GM23338 (cell line): ENCODE measurements at regions not wholly inside any gene's neighbourhood (a gene's known extent, or its start where the extent isn't known, plus 50 kb on each side); places are given as distances from the start of the nearest gene placed in this dataset.
"Not testable (repeated sequence)": the region's sequence is repeated elsewhere in the genome, so short reads cannot be mapped to it uniquely, and the experiment has no call there.

Experiments
- ATAC-seq: fragments of 200-7000 bp; cut with Tn5 transposase; 3 replicates; pipeline ENCODE4 v1.9.1; 2020
- DNase-seq: peaks from one replicate; pipeline ENCODE4 v3.0.0-alpha.2; 2015; ENCODE audit warnings: low spot score
- H2AFZ ChIP-seq: fragments of 200-600 bp; sonication (generic); 2 replicates; pipeline ENCODE4 v1.8.0; 2016; ENCODE audit warnings: antibody characterized with exemption, mild to moderate bottlenecking, moderate library complexity
- H3F3A ChIP-seq: fragments of 200-600 bp; sonication (generic); replicated peaks from 2 replicates; pipeline ENCODE4 v1.8.0; 2017; ENCODE audit warnings: antibody characterized with exemption, mixed run types, low read depth
- H3K27ac ChIP-seq: fragments of 200-600 bp; sonication (generic); 2 replicates; pipeline ENCODE4 v1.6.1; 2016; ENCODE audit warnings: low read depth
- H3K27me3 ChIP-seq: fragments of 200-600 bp; sonication (generic); 2 replicates; pipeline ENCODE4 v1.8.0; 2016; ENCODE audit warnings: mild to moderate bottlenecking, mixed run types, moderate library complexity; ENCODE audit not compliant: insufficient read depth
- H3K36me3 ChIP-seq: fragments of 200-600 bp; sonication (generic); 2 replicates; pipeline ENCODE4 v1.8.0; 2016; ENCODE audit warnings: mild to moderate bottlenecking; ENCODE audit not compliant: insufficient read depth
- H3K4me1 ChIP-seq: fragments of 200-600 bp; sonication (generic); 2 replicates; pipeline ENCODE4 v1.8.0; 2016; ENCODE audit warnings: mild to moderate bottlenecking, moderate library complexity; ENCODE audit not compliant: insufficient read depth
- H3K4me2 ChIP-seq: fragments of 200-600 bp; sonication (generic); 2 replicates; pipeline ENCODE4 v1.7.1; 2017; ENCODE audit warnings: mixed run types
- H3K4me3 ChIP-seq: fragments of 200-600 bp; sonication (generic); 2 replicates; pipeline ENCODE4 v1.6.1; 2016; ENCODE audit warnings: mixed run types
- H3K79me2 ChIP-seq: fragments of 200-600 bp; sonication (generic); replicated peaks from 2 replicates; pipeline ENCODE4 v1.8.0; 2017; ENCODE audit warnings: mild to moderate bottlenecking; ENCODE audit not compliant: insufficient read depth
- H3K9me2 ChIP-seq: fragments of 200-600 bp; sonication (generic); 2 replicates; pipeline ENCODE4 v1.8.0; 2017; ENCODE audit not compliant: insufficient read depth
- H4K20me1 ChIP-seq: fragments of 200-600 bp; sonication (generic); replicated peaks from 2 replicates; pipeline ENCODE4 v1.8.0; 2017; ENCODE audit warnings: mild to moderate bottlenecking; ENCODE audit not compliant: insufficient read depth
- H3K27ac Mint-ChIP-seq: 2 replicates; pipeline ENCODE4 v1.8.0; 2020; ENCODE audit warnings: inconsistent platforms, mild to moderate bottlenecking, moderate library complexity, mixed read lengths
- H3K27me3 Mint-ChIP-seq: 3 replicates; pipeline ENCODE4 v1.8.0; 2022; ENCODE audit warnings: low read depth, mild to moderate bottlenecking, moderate library complexity, mixed read lengths, inconsistent platforms; ENCODE audit not compliant: insufficient read depth, poor library complexity
- H3K36me3 Mint-ChIP-seq: 3 replicates; pipeline ENCODE4 v1.8.0; 2021; ENCODE audit warnings: low read depth, mild to moderate bottlenecking, inconsistent platforms, moderate library complexity, mixed read lengths
- H3K4me1 Mint-ChIP-seq: 3 replicates; pipeline ENCODE4 v1.8.0; 2020; ENCODE audit warnings: mild to moderate bottlenecking, inconsistent platforms, mixed read lengths
- H3K4me3 Mint-ChIP-seq: 3 replicates; pipeline ENCODE4 v1.8.0; 2021; ENCODE audit warnings: moderate library complexity, mild to moderate bottlenecking, inconsistent platforms, mixed read lengths
- H3K9me3 Mint-ChIP-seq: 3 replicates; pipeline ENCODE4 v1.8.0; 2020; ENCODE audit warnings: moderate library complexity, mild to moderate bottlenecking, inconsistent platforms, mixed read lengths
- EZH2 ChIP-seq: fragments of 200-600 bp; sonication (generic); IDR thresholded peaks from one replicate; pipeline ENCODE4 v1.8.0; 2017; ENCODE audit warnings: antibody characterized with exemption, mild to moderate bottlenecking, low read depth; ENCODE audit not compliant: unreplicated experiment
- JUNB ChIP-seq: IDR thresholded peaks from one replicate; pipeline ENCODE4 v1.6.1; 2016; ENCODE audit warnings: antibody characterized with exemption; ENCODE audit not compliant: unreplicated experiment
- NANOG ChIP-seq: IDR thresholded peaks from 2 replicates; pipeline ENCODE4 v1.6.1; 2016; ENCODE audit warnings: antibody characterized with exemption, borderline replicate concordance
- STAT1 ChIP-seq: IDR thresholded peaks from one replicate; pipeline ENCODE4 v1.6.1; 2016; ENCODE audit warnings: antibody characterized with exemption; ENCODE audit not compliant: unreplicated experiment
- ZNF331 ChIP-seq: fragments of 250-450 bp; sonication (Bioruptor Pico); IDR thresholded peaks from 2 replicates; pipeline ENCODE4 v1.5.0; 2020; ENCODE audit warnings: low read depth, mild to moderate bottlenecking, moderate library complexity
- TF ChIP-seq, protein P1 (sequence below): IDR thresholded peaks from 2 replicates; pipeline ENCODE4 v1.6.1; 2016; ENCODE audit warnings: antibody characterized with exemption
- TF ChIP-seq, protein P2 (sequence below), 2 experiments: fragments of 200-600 bp in 1 of 2; sonication (generic) in 1 of 2; conservative IDR thresholded peaks; 2 replicates each; pipeline versions ENCODE4 v1.5.1 to v1.6.1; 2016 to 2017; ENCODE audit warnings: antibody characterized with exemption in 2 of 2, low read depth in 2 of 2, mild to moderate bottlenecking in 2 of 2, moderate library complexity in 1 of 2
- TF ChIP-seq, protein P3 (sequence below): IDR thresholded peaks from one replicate; pipeline ENCODE4 v1.6.1; 2018; ENCODE audit warnings: antibody characterized with exemption; ENCODE audit not compliant: unreplicated experiment

DNA sequence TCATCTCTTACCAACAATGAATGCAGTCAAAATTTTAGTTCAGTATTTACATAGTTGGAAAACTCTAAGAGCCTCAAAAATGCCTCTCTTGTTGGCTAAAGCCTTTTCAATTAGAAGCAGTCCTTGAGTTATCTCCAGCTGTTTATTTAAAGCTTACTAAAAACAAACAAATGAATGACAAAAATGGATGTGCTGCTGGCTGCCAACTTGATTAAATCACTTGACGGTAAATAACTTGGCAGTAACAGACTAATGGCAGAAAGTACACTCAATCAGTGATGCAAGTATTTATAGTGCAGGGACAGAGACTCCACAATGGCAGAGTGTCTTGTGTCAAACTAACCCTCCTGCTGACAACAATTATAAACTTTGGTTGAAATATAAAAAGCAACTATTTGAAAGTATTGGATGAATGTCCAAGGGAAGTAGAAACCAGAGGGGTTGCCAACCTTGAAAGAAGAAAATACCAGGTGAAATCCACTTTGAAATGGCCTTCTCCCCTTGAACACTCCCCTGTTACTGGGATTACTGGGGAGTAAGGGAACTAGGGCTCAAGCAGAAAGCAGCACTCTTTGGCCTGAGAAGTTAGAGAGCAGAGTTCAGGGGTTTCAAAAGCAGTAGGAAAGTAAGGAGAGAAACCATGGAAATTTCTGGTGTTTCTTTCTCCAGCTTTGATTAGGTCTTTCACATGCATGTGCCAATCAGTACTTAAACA is 245.2 kb upstream of the SPHKAP start:
- H3K27ac ChIP-seq, result no peak overlapping the region
- peak overlapping the region; percentile 69; the same call in 1 of the 2 replicates for H2AFZ ChIP-seq
- DNase-seq (no peak), ATAC-seq (no peak)
- Mint-ChIP-seq H3K4me1 (no peaks in the 10 kb centered on the region; the same call in 2 of the 3 replicates), H3K9me3 (peaks cover 37% of the 10 kb centered on the region), H3K36me3 (peaks cover 32% of the 10 kb centered on the region), H3K27ac (no peak overlapping the region), H3K27me3 (no peaks in the 10 kb centered on the region), H3K4me3 (no peak overlapping the region)
- no peaks in the 10 kb centered on the region for H3K27me3 ChIP-seq
- no peaks in the 10 kb centered on the region for H3K36me3 ChIP-seq
- H3K4me1 ChIP-seq, result 0 out of 2 replicates have a peak, but pooled peaks cover 7% of the 10 kb centered on the region
- no peak for TF ChIP-seq EZH2
- TF ChIP-seq, protein P1, sequence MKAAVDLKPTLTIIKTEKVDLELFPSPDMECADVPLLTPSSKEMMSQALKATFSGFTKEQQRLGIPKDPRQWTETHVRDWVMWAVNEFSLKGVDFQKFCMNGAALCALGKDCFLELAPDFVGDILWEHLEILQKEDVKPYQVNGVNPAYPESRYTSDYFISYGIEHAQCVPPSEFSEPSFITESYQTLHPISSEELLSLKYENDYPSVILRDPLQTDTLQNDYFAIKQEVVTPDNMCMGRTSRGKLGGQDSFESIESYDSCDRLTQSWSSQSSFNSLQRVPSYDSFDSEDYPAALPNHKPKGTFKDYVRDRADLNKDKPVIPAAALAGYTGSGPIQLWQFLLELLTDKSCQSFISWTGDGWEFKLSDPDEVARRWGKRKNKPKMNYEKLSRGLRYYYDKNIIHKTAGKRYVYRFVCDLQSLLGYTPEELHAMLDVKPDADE, result no peak
- no peak for TF ChIP-seq STAT1
- TF ChIP-seq, protein P2, sequence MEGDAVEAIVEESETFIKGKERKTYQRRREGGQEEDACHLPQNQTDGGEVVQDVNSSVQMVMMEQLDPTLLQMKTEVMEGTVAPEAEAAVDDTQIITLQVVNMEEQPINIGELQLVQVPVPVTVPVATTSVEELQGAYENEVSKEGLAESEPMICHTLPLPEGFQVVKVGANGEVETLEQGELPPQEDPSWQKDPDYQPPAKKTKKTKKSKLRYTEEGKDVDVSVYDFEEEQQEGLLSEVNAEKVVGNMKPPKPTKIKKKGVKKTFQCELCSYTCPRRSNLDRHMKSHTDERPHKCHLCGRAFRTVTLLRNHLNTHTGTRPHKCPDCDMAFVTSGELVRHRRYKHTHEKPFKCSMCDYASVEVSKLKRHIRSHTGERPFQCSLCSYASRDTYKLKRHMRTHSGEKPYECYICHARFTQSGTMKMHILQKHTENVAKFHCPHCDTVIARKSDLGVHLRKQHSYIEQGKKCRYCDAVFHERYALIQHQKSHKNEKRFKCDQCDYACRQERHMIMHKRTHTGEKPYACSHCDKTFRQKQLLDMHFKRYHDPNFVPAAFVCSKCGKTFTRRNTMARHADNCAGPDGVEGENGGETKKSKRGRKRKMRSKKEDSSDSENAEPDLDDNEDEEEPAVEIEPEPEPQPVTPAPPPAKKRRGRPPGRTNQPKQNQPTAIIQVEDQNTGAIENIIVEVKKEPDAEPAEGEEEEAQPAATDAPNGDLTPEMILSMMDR (conservative IDR thresholded peaks at IDR 0.05; ENCODE audit: low read depth in 2 of 2), result no peak
- no peak for TF ChIP-seq NANOG
- TF ChIP-seq, protein P3, sequence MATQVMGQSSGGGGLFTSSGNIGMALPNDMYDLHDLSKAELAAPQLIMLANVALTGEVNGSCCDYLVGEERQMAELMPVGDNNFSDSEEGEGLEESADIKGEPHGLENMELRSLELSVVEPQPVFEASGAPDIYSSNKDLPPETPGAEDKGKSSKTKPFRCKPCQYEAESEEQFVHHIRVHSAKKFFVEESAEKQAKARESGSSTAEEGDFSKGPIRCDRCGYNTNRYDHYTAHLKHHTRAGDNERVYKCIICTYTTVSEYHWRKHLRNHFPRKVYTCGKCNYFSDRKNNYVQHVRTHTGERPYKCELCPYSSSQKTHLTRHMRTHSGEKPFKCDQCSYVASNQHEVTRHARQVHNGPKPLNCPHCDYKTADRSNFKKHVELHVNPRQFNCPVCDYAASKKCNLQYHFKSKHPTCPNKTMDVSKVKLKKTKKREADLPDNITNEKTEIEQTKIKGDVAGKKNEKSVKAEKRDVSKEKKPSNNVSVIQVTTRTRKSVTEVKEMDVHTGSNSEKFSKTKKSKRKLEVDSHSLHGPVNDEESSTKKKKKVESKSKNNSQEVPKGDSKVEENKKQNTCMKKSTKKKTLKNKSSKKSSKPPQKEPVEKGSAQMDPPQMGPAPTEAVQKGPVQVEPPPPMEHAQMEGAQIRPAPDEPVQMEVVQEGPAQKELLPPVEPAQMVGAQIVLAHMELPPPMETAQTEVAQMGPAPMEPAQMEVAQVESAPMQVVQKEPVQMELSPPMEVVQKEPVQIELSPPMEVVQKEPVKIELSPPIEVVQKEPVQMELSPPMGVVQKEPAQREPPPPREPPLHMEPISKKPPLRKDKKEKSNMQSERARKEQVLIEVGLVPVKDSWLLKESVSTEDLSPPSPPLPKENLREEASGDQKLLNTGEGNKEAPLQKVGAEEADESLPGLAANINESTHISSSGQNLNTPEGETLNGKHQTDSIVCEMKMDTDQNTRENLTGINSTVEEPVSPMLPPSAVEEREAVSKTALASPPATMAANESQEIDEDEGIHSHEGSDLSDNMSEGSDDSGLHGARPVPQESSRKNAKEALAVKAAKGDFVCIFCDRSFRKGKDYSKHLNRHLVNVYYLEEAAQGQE, result no peak
- TF ChIP-seq ZNF331, result no peak
- TF ChIP-seq JUNB, result no peak
- no peaks in the 10 kb centered on the region for H4K20me1 ChIP-seq
- no peaks in the 10 kb centered on the region for H3K79me2 ChIP-seq
- no peak overlapping the region for H3K4me3 ChIP-seq
- no peaks in the 10 kb centered on the region for H3F3A ChIP-seq
- no peak overlapping the region for H3K4me2 ChIP-seq
- H3K9me2 ChIP-seq, result 0 out of 2 replicates have a peak, but pooled peaks cover 3% of the 10 kb centered on the region

DNA sequence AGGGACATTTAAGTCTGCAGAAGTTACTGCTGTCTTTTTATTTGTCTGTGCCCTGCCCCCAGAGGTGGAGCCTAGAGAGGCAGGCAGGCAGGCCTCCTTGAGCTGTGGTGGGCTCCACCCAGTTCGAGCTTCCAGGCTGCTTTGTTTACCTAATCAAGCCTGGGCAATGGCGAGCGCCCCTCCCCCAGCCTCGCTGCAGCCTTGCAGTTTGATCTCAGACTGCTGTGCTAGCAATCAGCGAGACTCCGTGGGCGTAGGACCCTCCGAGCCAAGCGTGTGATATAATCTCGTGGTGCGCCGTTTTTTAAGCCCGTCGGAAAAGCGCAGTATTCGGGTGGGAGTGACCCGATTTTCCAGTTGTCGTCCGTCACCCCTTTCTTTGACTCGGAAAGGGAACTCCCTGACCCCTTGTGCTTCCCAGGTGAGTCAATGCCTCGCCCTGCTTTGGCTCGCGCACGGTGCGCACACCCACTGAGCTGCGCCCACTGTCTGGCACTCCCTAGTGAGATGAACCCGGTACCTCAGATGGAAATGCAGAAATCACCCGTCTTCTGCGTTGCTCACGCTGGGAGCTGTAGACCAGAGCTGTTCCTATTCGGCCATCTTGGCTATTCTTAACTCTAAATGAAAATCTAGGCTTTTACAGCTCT is 244.0 kb upstream of the SPHKAP start:
- Histone ChIP-seq H2AFZ (0 out of 2 replicates have a peak overlapping the region, but pooled peaks have one; percentile 0), H3K4me2 (peak overlapping the region; percentile 58; the same call in 1 of the 2 replicates)
- H3K4me1 Mint-ChIP-seq, H3K4me3 ChIP-seq, H3K27ac Mint-ChIP-seq, H3K4me1 ChIP-seq, H3K27me3 Mint-ChIP-seq, H3F3A ChIP-seq, H3K79me2 ChIP-seq, H3K27me3 ChIP-seq, H3K36me3 ChIP-seq, H3K9me2 ChIP-seq, ATAC-seq, DNase-seq, H3K4me3 Mint-ChIP-seq, H3K27ac ChIP-seq, H4K20me1 ChIP-seq: not testable (repeated sequence)
- Mint-ChIP-seq H3K36me3 (peaks cover 32% of the 10 kb centered on the region), H3K9me3 (peaks cover 37% of the 10 kb centered on the region)
